ENCODE measurements at regions not wholly inside any gene's neighbourhood (a gene's known extent, or its start where the extent isn't known, plus 50 kb on each side); places are given as distances from the start of the nearest gene placed in this dataset.

DNA sequence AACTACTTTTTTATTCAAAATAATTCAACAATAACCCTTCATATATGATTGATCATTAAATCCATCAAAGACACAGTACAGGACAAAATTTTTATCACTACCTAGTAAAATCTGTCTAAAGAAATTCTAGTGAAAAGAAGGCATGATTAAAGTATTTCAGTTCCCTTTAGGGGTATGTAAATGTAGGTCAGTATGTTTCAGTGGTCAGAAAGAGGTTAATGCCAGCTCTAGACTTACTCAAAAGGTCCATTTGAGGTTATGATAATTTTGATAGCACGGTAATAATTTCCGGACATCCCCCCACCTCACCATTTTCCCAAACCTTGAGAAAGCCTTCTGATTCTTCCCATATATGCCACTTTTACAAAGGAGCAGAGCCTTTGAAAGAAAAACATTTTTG, 193.5 kb upstream of the ID4 start:
- TF ChIP-seq, protein P1, sequence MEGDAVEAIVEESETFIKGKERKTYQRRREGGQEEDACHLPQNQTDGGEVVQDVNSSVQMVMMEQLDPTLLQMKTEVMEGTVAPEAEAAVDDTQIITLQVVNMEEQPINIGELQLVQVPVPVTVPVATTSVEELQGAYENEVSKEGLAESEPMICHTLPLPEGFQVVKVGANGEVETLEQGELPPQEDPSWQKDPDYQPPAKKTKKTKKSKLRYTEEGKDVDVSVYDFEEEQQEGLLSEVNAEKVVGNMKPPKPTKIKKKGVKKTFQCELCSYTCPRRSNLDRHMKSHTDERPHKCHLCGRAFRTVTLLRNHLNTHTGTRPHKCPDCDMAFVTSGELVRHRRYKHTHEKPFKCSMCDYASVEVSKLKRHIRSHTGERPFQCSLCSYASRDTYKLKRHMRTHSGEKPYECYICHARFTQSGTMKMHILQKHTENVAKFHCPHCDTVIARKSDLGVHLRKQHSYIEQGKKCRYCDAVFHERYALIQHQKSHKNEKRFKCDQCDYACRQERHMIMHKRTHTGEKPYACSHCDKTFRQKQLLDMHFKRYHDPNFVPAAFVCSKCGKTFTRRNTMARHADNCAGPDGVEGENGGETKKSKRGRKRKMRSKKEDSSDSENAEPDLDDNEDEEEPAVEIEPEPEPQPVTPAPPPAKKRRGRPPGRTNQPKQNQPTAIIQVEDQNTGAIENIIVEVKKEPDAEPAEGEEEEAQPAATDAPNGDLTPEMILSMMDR (IDR thresholded peaks at IDR 0.05), result no peak
- no peak overlapping the region for H3K4me3 Mint-ChIP-seq
- no peaks in the 10 kb centered on the region for H3K36me3 Mint-ChIP-seq (ENCODE audit: low read depth)
- H3K9me3 Mint-ChIP-seq, result no peaks in the 10 kb centered on the region
- no peaks in the 10 kb centered on the region for H3K4me1 Mint-ChIP-seq
- no peaks in the 10 kb centered on the region for H3K27me3 Mint-ChIP-seq (ENCODE audit: low read depth, poor library complexity)
- no peak for DNase-seq
- no peak overlapping the region for H3K27ac Mint-ChIP-seq

DNA sequence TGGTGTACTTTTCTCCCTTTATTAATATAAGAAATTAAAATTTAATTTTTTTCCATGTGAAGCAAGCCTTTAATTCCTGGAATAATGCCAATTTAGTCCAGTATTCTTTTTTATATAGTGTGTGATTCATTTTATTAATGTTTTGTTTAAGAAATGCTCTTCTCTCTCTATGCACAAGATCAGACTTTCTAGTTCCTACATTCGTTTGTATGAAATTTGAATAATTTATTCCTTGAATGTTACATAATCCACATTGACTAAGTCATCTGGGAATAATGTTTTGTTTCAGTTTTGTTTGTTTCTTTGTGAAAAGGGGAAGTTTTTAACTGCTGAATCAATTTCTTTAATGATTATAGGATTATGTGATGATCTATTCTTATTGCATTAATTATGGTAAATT, 181.4 kb upstream of the ID4 start:
- TF ChIP-seq, protein P1 (IDR thresholded peaks at IDR 0.05), result no peak
- no peak for DNase-seq
- Mint-ChIP-seq H3K36me3 (ENCODE audit: low read depth) (peaks cover 15% of the 10 kb centered on the region), H3K4me1 (peaks cover 5% of the 10 kb centered on the region), H3K9me3 (peaks cover 27% of the 10 kb centered on the region), H3K4me3 (no peak overlapping the region), H3K27me3 (ENCODE audit: low read depth, poor library complexity) (no peaks in the 10 kb centered on the region), H3K27ac (no peak overlapping the region)

GRCh38 chr6:19660123-19660910, 176.9 kb upstream of the ID4 start:
- Mint-ChIP-seq H3K4me1 (peaks cover 42% of the 10 kb centered on the region), H3K27me3 (ENCODE audit: low read depth, poor library complexity) (no peaks in the 10 kb centered on the region), H3K27ac (no peak overlapping the region), H3K9me3 (peaks cover 27% of the 10 kb centered on the region), H3K4me3 (no peak overlapping the region), H3K36me3 (ENCODE audit: low read depth) (peaks cover 15% of the 10 kb centered on the region)
- TF ChIP-seq, protein P1 (IDR thresholded peaks at IDR 0.05), result no peak
- DNase-seq, result no peak

DNA sequence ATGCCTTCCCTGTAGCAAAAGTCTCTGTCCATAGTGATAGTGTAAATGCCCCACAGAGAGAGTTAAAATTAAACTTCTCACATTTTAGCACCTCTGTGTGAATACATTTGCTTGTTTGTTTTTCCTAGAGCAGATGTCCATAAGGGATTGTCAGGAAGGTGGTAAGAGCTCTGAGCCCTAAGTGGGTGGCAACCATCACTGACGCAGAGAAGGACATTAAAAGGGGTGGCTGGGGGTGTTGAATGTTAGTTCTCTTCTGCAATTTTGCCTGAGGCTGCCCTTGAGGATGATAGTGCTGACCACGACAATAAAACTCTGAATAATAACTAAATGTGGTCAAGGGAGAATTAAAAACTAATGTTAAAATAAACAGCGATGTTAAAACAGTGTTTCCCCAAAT, 174.3 kb upstream of the ID4 start:
- TF ChIP-seq, protein P1 (IDR thresholded peaks at IDR 0.05), result no peak
- no peak for DNase-seq
- Mint-ChIP-seq H3K4me3 (no peak overlapping the region), H3K4me1 (peaks cover 49% of the 10 kb centered on the region), H3K36me3 (ENCODE audit: low read depth) (peaks cover 3% of the 10 kb centered on the region), H3K9me3 (peaks cover 5% of the 10 kb centered on the region), H3K27ac (peak overlapping the region; percentile 64), H3K27me3 (ENCODE audit: low read depth, poor library complexity) (no peaks in the 10 kb centered on the region)

DNA sequence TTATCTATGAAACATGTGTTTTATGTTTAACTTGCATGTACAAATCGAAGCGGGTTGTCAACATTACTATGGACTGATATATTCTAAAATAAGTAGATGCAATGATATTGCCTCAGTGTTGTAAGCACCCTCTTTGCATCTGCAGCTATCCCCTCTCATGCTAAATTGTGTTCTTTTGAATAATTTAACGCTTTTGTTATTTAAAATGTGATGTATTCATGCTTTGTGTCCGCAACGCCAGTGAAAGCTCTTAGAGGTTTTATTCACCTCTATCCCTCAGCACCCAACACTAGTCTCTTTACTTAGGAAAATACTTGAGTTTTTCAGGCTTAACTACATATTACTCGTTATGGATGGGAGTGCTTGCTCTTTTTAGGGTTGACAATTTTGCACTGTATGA, 173.7 kb upstream of the ID4 start:
- H3K27ac Mint-ChIP-seq, result no peak overlapping the region
- DNase-seq, result no peak
- TF ChIP-seq, protein P1 (IDR thresholded peaks at IDR 0.05), result no peak
- no peak overlapping the region for H3K4me3 Mint-ChIP-seq
- peaks cover 1% of the 10 kb centered on the region for H3K9me3 Mint-ChIP-seq
- H3K36me3 Mint-ChIP-seq (ENCODE audit: low read depth), result peaks cover under 1% of the 10 kb centered on the region
- peaks cover 49% of the 10 kb centered on the region for H3K4me1 Mint-ChIP-seq
- H3K27me3 Mint-ChIP-seq (ENCODE audit: low read depth, poor library complexity), result no peaks in the 10 kb centered on the region

- peaks cover 49% of the 10 kb centered on the region for H3K4me1 Mint-ChIP-seq
- H3K4me3 Mint-ChIP-seq, result no peak overlapping the region
- no peaks in the 10 kb centered on the region for H3K36me3 Mint-ChIP-seq (ENCODE audit: low read depth)
- DNase-seq, result peak; percentile 6
- TF ChIP-seq, protein P1 (IDR thresholded peaks at IDR 0.05), result no peak
- H3K27ac Mint-ChIP-seq, result no peak overlapping the region
- H3K27me3 Mint-ChIP-seq (ENCODE audit: low read depth, poor library complexity), result no peaks in the 10 kb centered on the region
- H3K9me3 Mint-ChIP-seq, result no peaks in the 10 kb centered on the region
Measured at GRCh38 chr6:19664050-19664449, 173.1 kb upstream of the ID4 start.

Measured in nephron progenitor cell (in vitro differentiated cells).